Naive thymus-derived CD4-positive, alpha-beta T cell (primary cell): ENCODE measurements at regions not wholly inside any gene's neighbourhood (a gene's known extent, or its start where the extent isn't known, plus 50 kb on each side); places are given as distances from the start of the nearest gene placed in this dataset.

Experiments
- ATAC-seq: fragments of 150-1000 bp; cut with Tn5 transposase; 2 replicates; pipeline ENCODE4 v1.10.0; 2021; ENCODE audit warnings: mild to moderate bottlenecking, moderate library complexity
- CTCF ChIA-PET: fragments of 350-600 bp; sonication (Branson Sonifier 250); formaldehyde crosslinking; loops from one replicate; lab custom pipeline; 2021; ENCODE audit warnings: antibody characterized with exemption; lab: Charles Lee
- POLR2A ChIA-PET: fragments of 350-600 bp; sonication (Branson Sonifier 250); formaldehyde crosslinking; loops from one replicate; lab custom pipeline; 2021; ENCODE audit warnings: antibody characterized with exemption, inconsistent platforms; lab: Charles Lee
- DNase-seq, 9 donors: peaks; one replicate each; pipeline versions ENCODE4 v3.0.0 to v3.0.0-alpha.2; 2020 to 2022; ENCODE audit warnings: mixed read lengths in 1 of 9
- H3K27ac ChIP-seq: one replicate; pipeline ENCODE4 v1.7.0; 2013; ENCODE audit warnings: mild to moderate bottlenecking, low read depth, low read length, moderate library complexity
- H3K27me3 ChIP-seq, 2 donors: one replicate each; pipeline ENCODE4 v1.7.0; 2013; ENCODE audit warnings: low read length in 2 of 2, mild to moderate bottlenecking in 2 of 2, moderate library complexity in 2 of 2; ENCODE audit not compliant: control insufficient read depth in 2 of 2, insufficient read depth in 2 of 2
- H3K36me3 ChIP-seq, 3 experiments: 1 replicate in 2 of 3; 2 replicates in 1 of 3; pipeline ENCODE4 v1.7.0; 2013; ENCODE audit warnings: low read length in 3 of 3, mild to moderate bottlenecking in 3 of 3, moderate library complexity in 1 of 3; ENCODE audit not compliant: insufficient read depth in 3 of 3, control insufficient read depth in 2 of 3
- H3K4me1 ChIP-seq, 2 donors: one replicate each; pipeline ENCODE4 v1.7.0; 2013; ENCODE audit warnings: low read length in 2 of 2, mild to moderate bottlenecking in 2 of 2, moderate library complexity in 1 of 2; ENCODE audit not compliant: control insufficient read depth in 2 of 2, insufficient read depth in 2 of 2
- H3K4me3 ChIP-seq: 2 replicates; pipeline ENCODE4 v1.7.0; 2013; ENCODE audit warnings: mild to moderate bottlenecking, low read length
- H3K9me3 ChIP-seq, 3 experiments: 1 replicate in 2 of 3; 2 replicates in 1 of 3; pipeline ENCODE4 v1.7.0; 2013; ENCODE audit warnings: low read length in 3 of 3; ENCODE audit not compliant: control insufficient read depth in 2 of 3
- H3K27ac Mint-ChIP-seq, 9 donors: one replicate each; pipeline ENCODE4 v1.8.0; 2020 to 2022; ENCODE audit warnings: mixed read lengths in 9 of 9, mild to moderate bottlenecking in 8 of 9, moderate library complexity in 5 of 9, inconsistent platforms in 2 of 9
- H3K27me3 Mint-ChIP-seq, 5 donors: one replicate each; pipeline ENCODE4 v1.8.0; 2021 to 2022; ENCODE audit warnings: mixed read lengths in 5 of 5, mild to moderate bottlenecking in 1 of 5
- H3K36me3 Mint-ChIP-seq, 5 donors: one replicate each; pipeline ENCODE4 v1.8.0; 2020 to 2022; ENCODE audit warnings: mixed read lengths in 5 of 5, mild to moderate bottlenecking in 3 of 5, inconsistent platforms in 1 of 5
- H3K4me1 Mint-ChIP-seq, 7 donors: one replicate each; pipeline ENCODE4 v1.8.0; 2020 to 2022; ENCODE audit warnings: mixed read lengths in 7 of 7, mild to moderate bottlenecking in 3 of 7, inconsistent platforms in 1 of 7
- H3K4me3 Mint-ChIP-seq, 10 donors: one replicate each; pipeline ENCODE4 v1.8.0; 2020 to 2022; ENCODE audit warnings: mild to moderate bottlenecking in 10 of 10, mixed read lengths in 10 of 10, moderate library complexity in 6 of 10, inconsistent platforms in 2 of 10
- H3K9me3 Mint-ChIP-seq, 11 donors: one replicate each; pipeline ENCODE4 v1.8.0; 2020 to 2022; ENCODE audit warnings: mixed read lengths in 11 of 11, mild to moderate bottlenecking in 4 of 11, inconsistent platforms in 1 of 11, moderate library complexity in 1 of 11
- intact Hi-C, 2 donors: fragments of 100-400 bp; cut with micrococcal nuclease; formaldehyde crosslinking; loops; one replicate each; pipeline ENCODE4 v1.15.1; 2023

DNA sequence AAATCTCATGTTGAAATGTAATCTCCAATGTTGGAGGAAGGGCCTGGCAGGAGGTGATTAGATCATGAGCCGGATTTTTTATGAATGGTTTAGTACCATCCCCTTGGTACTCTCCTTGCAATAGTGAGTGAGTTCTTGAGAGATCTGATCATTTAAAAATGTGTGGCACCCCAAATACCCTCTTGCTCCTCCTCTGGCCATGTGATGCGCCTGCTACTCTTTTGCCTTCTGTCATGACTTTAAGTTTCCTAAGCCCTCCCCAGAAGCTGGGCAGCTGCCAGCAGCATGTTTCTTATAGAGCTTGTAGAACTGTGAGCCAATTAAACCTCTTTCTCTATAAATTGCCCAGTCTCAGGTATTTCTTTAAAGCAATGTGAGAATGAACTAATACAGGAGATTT is 72.6 kb upstream of the FIGN start:
- no peaks in the 10 kb centered on the region for H3K36me3 Mint-ChIP-seq
- H3K4me3 Mint-ChIP-seq, result no peak overlapping the region
- no peaks in the 10 kb centered on the region for H3K4me1 Mint-ChIP-seq
- DNase-seq (no peak), ATAC-seq (no peak)
- H3K27me3 ChIP-seq, result no peaks in the 10 kb centered on the region
- H3K27me3 Mint-ChIP-seq, result no peaks in the 10 kb centered on the region
- H3K4me1 ChIP-seq, result no peaks in the 10 kb centered on the region
- no peak overlapping the region for H3K4me3 ChIP-seq
- CTCF ChIA-PET, result no interaction called here
- H3K27ac Mint-ChIP-seq, result no peak overlapping the region
- H3K9me3 ChIP-seq, result no peaks in the 10 kb centered on the region
- peaks cover 0 to 15% (median 2%) of the 10 kb centered on the region in 11 donors for H3K9me3 Mint-ChIP-seq
- H3K27ac ChIP-seq, result no peak overlapping the region
- POLR2A ChIA-PET, result no interaction called here
- intact Hi-C loops, result no loop called here
- H3K36me3 ChIP-seq, result no peaks in the 10 kb centered on the region

DNA sequence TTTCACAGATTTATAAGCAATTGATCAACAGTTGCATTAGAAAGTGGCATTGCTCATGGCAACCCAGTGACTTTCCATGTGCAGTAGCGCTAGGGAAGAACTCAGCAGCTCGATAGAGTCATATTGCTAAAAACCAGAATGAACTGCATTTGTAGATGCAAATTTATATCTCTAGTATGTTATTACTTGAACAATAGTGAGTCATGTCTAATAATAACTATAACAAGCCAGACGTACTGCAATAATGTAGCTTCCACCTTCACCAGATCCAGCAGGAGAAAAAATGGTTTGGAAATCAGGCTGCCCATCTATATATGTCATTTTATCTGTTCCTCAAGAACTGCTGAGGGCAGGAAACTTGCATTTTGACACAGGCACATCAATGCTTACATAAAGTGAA is 66.5 kb upstream of the FIGN start:
- Histone ChIP-seq H3K36me3 (no peaks in the 10 kb centered on the region), H3K27me3 (no peaks in the 10 kb centered on the region), H3K4me3 (no peak overlapping the region), H3K4me1 (no peaks in the 10 kb centered on the region), H3K27ac (no peak overlapping the region), H3K9me3 (no peaks in the 10 kb centered on the region)
- Mint-ChIP-seq H3K4me3 (no peak overlapping the region), H3K27me3 (no peaks in the 10 kb centered on the region), H3K27ac (no peak overlapping the region), H3K4me1 (no peaks in the 10 kb centered on the region), H3K36me3 (no peaks in the 10 kb centered on the region), H3K9me3 (peaks cover 0 to 9% (median 0%) of the 10 kb centered on the region in 11 donors)
- no peak for DNase-seq
- no peak for ATAC-seq
- CTCF ChIA-PET, result no interaction called here
- intact Hi-C loops, result no loop called here
- POLR2A ChIA-PET, result no interaction called here

DNA sequence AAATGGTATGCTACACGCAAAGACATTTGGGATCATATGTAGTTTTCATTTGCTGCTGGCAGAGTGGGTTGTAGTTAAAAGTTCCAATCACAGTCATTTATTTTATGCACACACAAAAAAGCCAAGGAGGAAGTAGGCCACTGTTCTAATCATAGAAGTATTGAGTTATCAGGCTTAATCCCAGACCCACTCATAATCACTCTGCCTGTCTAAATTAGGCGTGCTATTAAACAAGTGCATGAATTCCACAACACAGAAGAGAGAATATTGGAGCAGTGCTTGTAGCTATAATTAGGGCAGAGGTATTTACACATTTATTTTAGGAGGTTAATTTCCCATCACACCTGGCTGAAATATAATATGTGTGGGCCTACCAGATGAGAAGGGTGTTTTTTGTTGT is 65.7 kb upstream of the FIGN start:
- CTCF ChIA-PET, result no interaction called here
- no peak overlapping the region for H3K27ac Mint-ChIP-seq
- ATAC-seq, result no peak

DNA sequence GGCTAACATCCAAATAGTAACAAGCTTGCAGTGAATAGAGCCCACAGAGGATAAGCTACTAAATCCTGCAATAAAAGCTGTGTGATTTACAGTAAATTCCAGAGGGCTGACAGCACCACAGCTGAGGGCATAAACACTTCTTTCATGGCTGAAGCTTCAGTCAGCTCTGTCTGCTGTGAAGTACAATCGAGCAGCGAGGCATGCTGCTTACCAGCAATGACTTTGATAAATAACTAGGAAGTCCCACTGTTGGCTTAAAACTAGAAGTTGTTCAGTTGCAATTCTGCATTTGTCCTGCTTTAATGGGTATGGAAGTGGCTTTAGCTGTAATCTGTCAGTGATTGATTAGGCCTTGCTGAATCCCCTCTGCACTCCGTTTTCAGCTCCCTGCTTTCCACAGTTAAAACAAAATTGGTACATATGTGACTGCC is 65.2 kb upstream of the FIGN start:
- POLR2A ChIA-PET, result no interaction called here
- CTCF ChIA-PET, result no interaction called here

More for the DNA sequence above, 65.7 kb upstream of the FIGN start:
- Mint-ChIP-seq H3K36me3 (no peaks in the 10 kb centered on the region), H3K4me3 (no peak overlapping the region), H3K4me1 (no peaks in the 10 kb centered on the region), H3K27me3 (no peaks in the 10 kb centered on the region), H3K9me3 (peaks cover 0 to 5% (median 0%) of the 10 kb centered on the region in 11 donors)
- H3K9me3 ChIP-seq, result no peaks in the 10 kb centered on the region
- no peak overlapping the region for H3K4me3 ChIP-seq
- POLR2A ChIA-PET, result no interaction called here
- intact Hi-C loops, result no loop called here
- no peaks in the 10 kb centered on the region for H3K4me1 ChIP-seq
- DNase-seq, result no peak
- H3K27ac ChIP-seq, result no peak overlapping the region
- H3K27me3 ChIP-seq, result no peaks in the 10 kb centered on the region
- H3K36me3 ChIP-seq, result no peaks in the 10 kb centered on the region

DNA sequence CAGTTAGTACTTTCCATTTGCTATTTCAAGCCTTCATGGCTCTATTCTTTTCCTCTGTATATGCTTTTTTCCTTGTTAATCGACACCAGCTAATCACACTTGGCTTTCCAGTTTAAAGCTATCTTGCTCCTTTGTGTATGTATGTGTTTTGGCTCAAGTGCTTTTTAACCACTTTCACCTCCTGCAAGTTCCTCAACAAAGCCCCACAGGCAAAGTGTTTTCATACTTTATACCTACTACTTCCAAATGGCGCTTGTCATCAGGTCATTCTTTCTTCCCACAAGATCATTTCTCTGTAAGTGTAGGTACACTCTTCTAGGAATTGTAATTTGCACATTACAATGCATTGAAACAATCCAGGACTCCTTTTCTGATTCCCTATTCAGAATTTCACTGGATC is 64.0 kb upstream of the FIGN start:
- Mint-ChIP-seq H3K9me3 (peaks cover 0 to 8% (median 3%) of the 10 kb centered on the region in 11 donors), H3K4me3 (no peak overlapping the region)
- no peak for DNase-seq

More for the DNA sequence above, 65.2 kb upstream of the FIGN start:
- no peaks in the 10 kb centered on the region for H3K36me3 Mint-ChIP-seq
- intact Hi-C loops, result no loop called here
- no peaks in the 10 kb centered on the region for H3K4me1 Mint-ChIP-seq
- no peak for DNase-seq
- no peaks in the 10 kb centered on the region for H3K4me1 ChIP-seq
- ATAC-seq, result no peak
- no peak overlapping the region for H3K27ac ChIP-seq
- H3K4me3 Mint-ChIP-seq, result no peak overlapping the region
- H3K36me3 ChIP-seq, result no peaks in the 10 kb centered on the region
- no peak overlapping the region for H3K27ac Mint-ChIP-seq
- no peak overlapping the region for H3K4me3 ChIP-seq
- H3K9me3 ChIP-seq, result no peaks in the 10 kb centered on the region
- no peaks in the 10 kb centered on the region for H3K27me3 ChIP-seq
- H3K27me3 Mint-ChIP-seq, result no peaks in the 10 kb centered on the region
- peaks cover 0 to 7% (median 0%) of the 10 kb centered on the region in 11 donors for H3K9me3 Mint-ChIP-seq

DNA sequence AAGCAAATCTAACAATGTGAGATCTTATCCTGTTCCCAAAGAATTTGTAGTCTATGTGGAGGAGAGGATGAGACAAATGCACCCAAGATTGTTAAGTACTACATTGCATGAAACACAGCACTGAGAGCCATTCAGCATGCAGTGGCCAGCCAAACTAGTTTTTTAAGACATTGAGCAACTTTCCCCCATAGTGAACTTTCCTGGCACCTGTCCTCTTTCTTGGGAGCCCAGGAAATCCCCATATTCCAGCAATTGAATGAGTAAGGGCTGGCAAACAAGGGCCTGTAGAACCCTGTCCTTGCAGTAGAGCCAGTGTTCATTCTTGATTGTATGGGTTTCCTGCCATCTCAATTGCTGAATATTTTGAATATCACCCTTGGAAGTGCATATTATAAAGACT is 58.8 kb upstream of the FIGN start:
- ATAC-seq (no peak), DNase-seq (no peak)
- H3K36me3 Mint-ChIP-seq, result no peaks in the 10 kb centered on the region
- ChIA-PET POLR2A (no interaction called here), CTCF (no interaction called here)
- Histone ChIP-seq H3K4me1 (no peaks in the 10 kb centered on the region), H3K9me3 (peaks cover 0 to 4% (median 0%) of the 10 kb centered on the region in 3 experiments), H3K27ac (no peak overlapping the region), H3K36me3 (no peaks in the 10 kb centered on the region), H3K27me3 (no peaks in the 10 kb centered on the region), H3K4me3 (no peak overlapping the region)
- H3K9me3 Mint-ChIP-seq, result peaks cover 0 to 22% (median 6%) of the 10 kb centered on the region in 11 donors
- H3K27ac Mint-ChIP-seq, result no peak overlapping the region
- H3K4me1 Mint-ChIP-seq, result no peaks in the 10 kb centered on the region
- intact Hi-C loops, result no loop called here
- no peaks in the 10 kb centered on the region for H3K27me3 Mint-ChIP-seq
- H3K4me3 Mint-ChIP-seq, result no peak overlapping the region

More for the DNA sequence above, 64.0 kb upstream of the FIGN start:
- Mint-ChIP-seq H3K27me3 (no peaks in the 10 kb centered on the region), H3K36me3 (no peaks in the 10 kb centered on the region), H3K4me1 (no peaks in the 10 kb centered on the region), H3K27ac (no peak overlapping the region)
- intact Hi-C loops, result no loop called here
- Histone ChIP-seq H3K27me3 (no peaks in the 10 kb centered on the region), H3K4me1 (no peaks in the 10 kb centered on the region), H3K36me3 (no peaks in the 10 kb centered on the region), H3K27ac (no peak overlapping the region), H3K9me3 (no peaks in the 10 kb centered on the region), H3K4me3 (no peak overlapping the region)
- CTCF ChIA-PET, result interaction anchor here (0.7 kb wide), 1 partner anchor 205 kb away, joined by 3 read pairs; no protein-coding TSS in a partner anchor
- ATAC-seq, result no peak
- POLR2A ChIA-PET, result no interaction called here
